BJ (cell line): ENCODE measurements at regions not wholly inside any gene's neighbourhood (a gene's known extent, or its start where the extent isn't known, plus 50 kb on each side); places are given as distances from the start of the nearest gene placed in this dataset.

Experiments used
- CTCF ChIA-PET: fragments of 350-600 bp; formaldehyde crosslinking; extraction: SDS; loops from one replicate; lab custom pipeline; 2021; ENCODE audit warnings: antibody characterized with exemption, inconsistent platforms; lab: Yijun Ruan, JAX
- POLR2A ChIA-PET: fragments of 300-600 bp; sonication (Branson Sonifier 250); formaldehyde crosslinking; extraction: SDS; loops from one replicate; lab custom pipeline; 2021; ENCODE audit warnings: antibody characterized with exemption; lab: Charles Lee
- DNase-seq: peaks from one replicate; pipeline ENCODE4 v3.0.0-alpha.2; 2011; ENCODE audit warnings: low read depth
- H3K27me3 ChIP-seq: 2 replicates; pipeline ENCODE4 v1.6.0; 2011; ENCODE audit warnings: low read length; ENCODE audit not compliant: control insufficient read depth, insufficient read depth
- H3K36me3 ChIP-seq: 2 replicates; pipeline ENCODE4 v1.5.1; 2011; ENCODE audit warnings: low read length; ENCODE audit not compliant: control insufficient read depth, insufficient read depth
- H3K4me3 ChIP-seq: 2 replicates; pipeline ENCODE4 v1.5.1; 2011; ENCODE audit warnings: low read depth, mild to moderate bottlenecking, control low read depth, low read length
- TF ChIP-seq, protein P1 (sequence below): IDR thresholded peaks from 2 replicates; pipeline ENCODE4 v1.5.1; 2011; ENCODE audit warnings: low read depth, mild to moderate bottlenecking, control low read depth, inconsistent platforms, low read length, moderate library complexity; ENCODE audit not compliant: insufficient read depth

GRCh38 chr13:42728507-42729180 is 52.7 kb upstream of the FAM216B start:
- ChIA-PET POLR2A (no interaction called here), CTCF (interaction anchor here (0.7 kb wide), 1 partner anchor 25 kb away, joined by 3 read pairs; no protein-coding TSS in a partner anchor)
- TF ChIP-seq, protein P1, sequence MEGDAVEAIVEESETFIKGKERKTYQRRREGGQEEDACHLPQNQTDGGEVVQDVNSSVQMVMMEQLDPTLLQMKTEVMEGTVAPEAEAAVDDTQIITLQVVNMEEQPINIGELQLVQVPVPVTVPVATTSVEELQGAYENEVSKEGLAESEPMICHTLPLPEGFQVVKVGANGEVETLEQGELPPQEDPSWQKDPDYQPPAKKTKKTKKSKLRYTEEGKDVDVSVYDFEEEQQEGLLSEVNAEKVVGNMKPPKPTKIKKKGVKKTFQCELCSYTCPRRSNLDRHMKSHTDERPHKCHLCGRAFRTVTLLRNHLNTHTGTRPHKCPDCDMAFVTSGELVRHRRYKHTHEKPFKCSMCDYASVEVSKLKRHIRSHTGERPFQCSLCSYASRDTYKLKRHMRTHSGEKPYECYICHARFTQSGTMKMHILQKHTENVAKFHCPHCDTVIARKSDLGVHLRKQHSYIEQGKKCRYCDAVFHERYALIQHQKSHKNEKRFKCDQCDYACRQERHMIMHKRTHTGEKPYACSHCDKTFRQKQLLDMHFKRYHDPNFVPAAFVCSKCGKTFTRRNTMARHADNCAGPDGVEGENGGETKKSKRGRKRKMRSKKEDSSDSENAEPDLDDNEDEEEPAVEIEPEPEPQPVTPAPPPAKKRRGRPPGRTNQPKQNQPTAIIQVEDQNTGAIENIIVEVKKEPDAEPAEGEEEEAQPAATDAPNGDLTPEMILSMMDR = no peak
- Histone ChIP-seq H3K4me3 (no peak overlapping the region), H3K36me3 (no peaks in the 10 kb centered on the region), H3K27me3 (no peaks in the 10 kb centered on the region)
- DNase-seq = peak; percentile 20

DNA sequence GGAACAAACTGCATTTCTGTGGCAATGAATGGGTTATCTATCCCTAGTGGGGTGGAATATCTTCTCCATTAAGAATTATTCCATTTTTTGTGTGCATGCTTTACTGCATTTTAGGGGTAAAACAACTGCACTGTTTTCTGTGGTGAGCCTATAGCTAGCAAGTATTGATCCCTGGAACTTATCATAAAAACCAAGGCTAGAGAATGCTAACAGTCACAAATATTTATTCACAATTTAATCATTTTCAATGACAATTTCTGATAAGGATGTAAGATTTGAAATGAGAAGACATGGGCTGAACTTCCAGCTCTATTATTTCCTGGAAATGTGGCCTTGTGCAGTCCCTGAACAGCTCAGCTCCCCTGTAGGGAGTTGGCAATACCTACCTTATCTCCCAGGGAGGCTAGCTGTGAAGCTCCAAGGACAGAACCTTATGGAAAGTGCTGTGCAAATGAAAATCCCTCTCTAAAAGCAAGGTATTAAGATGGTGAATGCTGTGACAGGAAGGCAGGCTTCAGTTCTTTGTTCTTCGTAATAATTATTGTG is 51.5 kb upstream of the FAM216B start:
- CTCF ChIA-PET = interaction anchor here (2.2 kb wide), 1 partner anchor 12 kb away, joined by 10 read pairs; no protein-coding TSS in a partner anchor
- POLR2A ChIA-PET = no interaction called here

More for the DNA sequence above, 51.5 kb upstream of the FAM216B start:
- DNase-seq = no peak
- no peaks in the 10 kb centered on the region for H3K36me3 ChIP-seq
- H3K4me3 ChIP-seq = no peak overlapping the region
- no peaks in the 10 kb centered on the region for H3K27me3 ChIP-seq
- TF ChIP-seq, protein P1 = no peak
